ENCODE measurements at regions not wholly inside any gene's neighbourhood (a gene's known extent, or its start where the extent isn't known, plus 50 kb on each side); places are given as distances from the start of the nearest gene placed in this dataset.

DNA sequence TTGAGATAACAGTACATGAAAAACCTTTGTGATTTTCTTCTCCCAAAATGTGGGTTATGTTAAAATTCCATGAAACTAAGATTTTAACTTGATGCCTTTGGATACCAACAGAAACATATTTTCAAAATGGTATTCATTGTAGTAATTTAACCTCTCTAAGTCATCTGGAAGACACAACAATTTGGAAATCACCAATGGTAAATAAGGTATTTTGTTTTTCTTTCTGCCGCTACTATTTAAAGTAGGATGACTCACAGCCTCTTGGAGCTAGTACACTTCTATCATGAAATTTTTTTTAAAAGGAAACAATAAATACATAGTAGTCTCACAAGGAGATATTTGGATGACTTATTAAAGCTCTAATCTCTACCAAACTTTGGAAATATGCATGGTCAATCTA lies 291.6 kb upstream of the VEPH1 start:
- no peak for TF ChIP-seq JUND (IDR thresholded peaks at IDR 0.05)
- TF ChIP-seq, protein P1, sequence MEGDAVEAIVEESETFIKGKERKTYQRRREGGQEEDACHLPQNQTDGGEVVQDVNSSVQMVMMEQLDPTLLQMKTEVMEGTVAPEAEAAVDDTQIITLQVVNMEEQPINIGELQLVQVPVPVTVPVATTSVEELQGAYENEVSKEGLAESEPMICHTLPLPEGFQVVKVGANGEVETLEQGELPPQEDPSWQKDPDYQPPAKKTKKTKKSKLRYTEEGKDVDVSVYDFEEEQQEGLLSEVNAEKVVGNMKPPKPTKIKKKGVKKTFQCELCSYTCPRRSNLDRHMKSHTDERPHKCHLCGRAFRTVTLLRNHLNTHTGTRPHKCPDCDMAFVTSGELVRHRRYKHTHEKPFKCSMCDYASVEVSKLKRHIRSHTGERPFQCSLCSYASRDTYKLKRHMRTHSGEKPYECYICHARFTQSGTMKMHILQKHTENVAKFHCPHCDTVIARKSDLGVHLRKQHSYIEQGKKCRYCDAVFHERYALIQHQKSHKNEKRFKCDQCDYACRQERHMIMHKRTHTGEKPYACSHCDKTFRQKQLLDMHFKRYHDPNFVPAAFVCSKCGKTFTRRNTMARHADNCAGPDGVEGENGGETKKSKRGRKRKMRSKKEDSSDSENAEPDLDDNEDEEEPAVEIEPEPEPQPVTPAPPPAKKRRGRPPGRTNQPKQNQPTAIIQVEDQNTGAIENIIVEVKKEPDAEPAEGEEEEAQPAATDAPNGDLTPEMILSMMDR (IDR thresholded peaks at IDR 0.05 in 2 of 3, conservative IDR thresholded peaks at IDR 0.05 in 1 of 3; ENCODE audit: borderline replicate concordance in 1 of 3, insufficient read depth in 1 of 3, low read depth in 2 of 3, low read length in 2 of 3) = no peak
- TF ChIP-seq, protein P2, sequence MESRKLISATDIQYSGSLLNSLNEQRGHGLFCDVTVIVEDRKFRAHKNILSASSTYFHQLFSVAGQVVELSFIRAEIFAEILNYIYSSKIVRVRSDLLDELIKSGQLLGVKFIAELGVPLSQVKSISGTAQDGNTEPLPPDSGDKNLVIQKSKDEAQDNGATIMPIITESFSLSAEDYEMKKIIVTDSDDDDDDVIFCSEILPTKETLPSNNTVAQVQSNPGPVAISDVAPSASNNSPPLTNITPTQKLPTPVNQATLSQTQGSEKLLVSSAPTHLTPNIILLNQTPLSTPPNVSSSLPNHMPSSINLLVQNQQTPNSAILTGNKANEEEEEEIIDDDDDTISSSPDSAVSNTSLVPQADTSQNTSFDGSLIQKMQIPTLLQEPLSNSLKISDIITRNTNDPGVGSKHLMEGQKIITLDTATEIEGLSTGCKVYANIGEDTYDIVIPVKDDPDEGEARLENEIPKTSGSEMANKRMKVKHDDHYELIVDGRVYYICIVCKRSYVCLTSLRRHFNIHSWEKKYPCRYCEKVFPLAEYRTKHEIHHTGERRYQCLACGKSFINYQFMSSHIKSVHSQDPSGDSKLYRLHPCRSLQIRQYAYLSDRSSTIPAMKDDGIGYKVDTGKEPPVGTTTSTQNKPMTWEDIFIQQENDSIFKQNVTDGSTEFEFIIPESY (IDR thresholded peaks at IDR 0.05; ENCODE audit: extremely low read depth, insufficient replicate concordance, low read length) = no peak
- no peak for TF ChIP-seq RAD21 (IDR thresholded peaks at IDR 0.05; ENCODE audit: low read depth)
